ENCODE measurements at regions not wholly inside any gene's neighbourhood (a gene's known extent, or its start where the extent isn't known, plus 50 kb on each side); places are given as distances from the start of the nearest gene placed in this dataset.

DNA sequence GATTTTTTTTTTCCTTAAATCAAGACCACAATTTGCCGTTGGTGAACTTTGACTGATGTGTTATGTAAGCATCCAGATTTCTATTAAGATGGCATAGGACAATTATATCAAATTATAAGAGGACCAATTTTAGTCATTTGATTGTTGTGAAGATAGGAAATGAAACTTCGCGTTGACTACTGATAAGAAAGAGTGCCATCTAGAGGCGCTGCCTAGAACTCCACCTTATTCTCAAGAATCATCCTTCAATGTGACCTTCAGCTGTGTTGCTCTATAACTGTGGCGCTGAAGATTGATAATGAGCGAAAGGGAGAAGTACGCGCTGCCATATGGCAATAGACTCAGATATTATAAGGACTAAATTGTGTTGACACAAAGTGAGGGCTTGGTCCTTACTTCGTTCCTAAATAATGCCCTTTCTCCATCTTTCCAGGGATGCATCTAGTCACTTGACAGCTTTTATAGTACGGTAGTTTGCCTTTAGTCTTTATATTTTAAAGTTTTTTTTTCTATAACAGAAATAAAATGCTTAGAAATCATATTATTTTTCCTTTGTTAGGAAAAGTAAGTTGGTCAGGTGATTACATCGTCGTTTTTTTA lies 350.8 kb upstream of the STXBP6 start:
- ATAC-seq (peak; percentile 58), DNase-seq (peak; percentile 69)
- CTCF ChIA-PET = interaction anchor here (0.8 to 1.7 kb wide), 7 partner anchors 10 to 49 kb away, joined by 3 to 7 read pairs (median 3); no protein-coding TSS in a partner anchor
- intact Hi-C loops (cut with micrococcal nuclease) = no loop called here
- POLR2A ChIA-PET = no interaction called here
- TF ChIP-seq, protein P1, sequence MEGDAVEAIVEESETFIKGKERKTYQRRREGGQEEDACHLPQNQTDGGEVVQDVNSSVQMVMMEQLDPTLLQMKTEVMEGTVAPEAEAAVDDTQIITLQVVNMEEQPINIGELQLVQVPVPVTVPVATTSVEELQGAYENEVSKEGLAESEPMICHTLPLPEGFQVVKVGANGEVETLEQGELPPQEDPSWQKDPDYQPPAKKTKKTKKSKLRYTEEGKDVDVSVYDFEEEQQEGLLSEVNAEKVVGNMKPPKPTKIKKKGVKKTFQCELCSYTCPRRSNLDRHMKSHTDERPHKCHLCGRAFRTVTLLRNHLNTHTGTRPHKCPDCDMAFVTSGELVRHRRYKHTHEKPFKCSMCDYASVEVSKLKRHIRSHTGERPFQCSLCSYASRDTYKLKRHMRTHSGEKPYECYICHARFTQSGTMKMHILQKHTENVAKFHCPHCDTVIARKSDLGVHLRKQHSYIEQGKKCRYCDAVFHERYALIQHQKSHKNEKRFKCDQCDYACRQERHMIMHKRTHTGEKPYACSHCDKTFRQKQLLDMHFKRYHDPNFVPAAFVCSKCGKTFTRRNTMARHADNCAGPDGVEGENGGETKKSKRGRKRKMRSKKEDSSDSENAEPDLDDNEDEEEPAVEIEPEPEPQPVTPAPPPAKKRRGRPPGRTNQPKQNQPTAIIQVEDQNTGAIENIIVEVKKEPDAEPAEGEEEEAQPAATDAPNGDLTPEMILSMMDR (IDR thresholded peaks at IDR 0.05) = peak; percentile 72
- H3K27me3 Mint-ChIP-seq = peaks cover 4% of the 10 kb centered on the region
- H3K9me3 Mint-ChIP-seq = no peaks in the 10 kb centered on the region
- H3K4me1 Mint-ChIP-seq (ENCODE audit: low read depth) = peaks cover 3% of the 10 kb centered on the region
- H3K36me3 Mint-ChIP-seq (ENCODE audit: low read depth) = no peaks in the 10 kb centered on the region
- H3K4me3 Mint-ChIP-seq = no peak overlapping the region
- no peak overlapping the region for H3K27ac Mint-ChIP-seq

DNA sequence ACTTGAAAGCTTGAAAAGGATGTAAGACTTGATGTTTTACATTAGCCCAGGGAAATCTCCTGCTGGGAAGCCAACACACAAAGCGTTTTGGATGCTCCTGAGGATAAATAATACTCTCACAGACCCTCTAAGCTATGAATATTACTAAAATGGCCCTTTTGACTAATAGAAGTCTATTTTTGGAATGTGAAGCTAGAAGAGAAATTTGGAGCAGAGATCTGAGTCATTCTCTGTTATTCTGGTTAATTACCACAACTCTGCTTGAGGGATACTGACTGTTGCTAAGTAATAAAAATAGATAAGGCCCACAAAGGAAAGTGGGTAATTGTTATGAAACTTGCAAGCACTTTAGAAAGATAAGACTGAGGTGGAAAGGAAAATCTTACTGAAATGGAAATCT lies 346.2 kb upstream of the STXBP6 start:
- H3K36me3 Mint-ChIP-seq (ENCODE audit: low read depth) = no peaks in the 10 kb centered on the region
- POLR2A ChIA-PET = no interaction called here

DNA sequence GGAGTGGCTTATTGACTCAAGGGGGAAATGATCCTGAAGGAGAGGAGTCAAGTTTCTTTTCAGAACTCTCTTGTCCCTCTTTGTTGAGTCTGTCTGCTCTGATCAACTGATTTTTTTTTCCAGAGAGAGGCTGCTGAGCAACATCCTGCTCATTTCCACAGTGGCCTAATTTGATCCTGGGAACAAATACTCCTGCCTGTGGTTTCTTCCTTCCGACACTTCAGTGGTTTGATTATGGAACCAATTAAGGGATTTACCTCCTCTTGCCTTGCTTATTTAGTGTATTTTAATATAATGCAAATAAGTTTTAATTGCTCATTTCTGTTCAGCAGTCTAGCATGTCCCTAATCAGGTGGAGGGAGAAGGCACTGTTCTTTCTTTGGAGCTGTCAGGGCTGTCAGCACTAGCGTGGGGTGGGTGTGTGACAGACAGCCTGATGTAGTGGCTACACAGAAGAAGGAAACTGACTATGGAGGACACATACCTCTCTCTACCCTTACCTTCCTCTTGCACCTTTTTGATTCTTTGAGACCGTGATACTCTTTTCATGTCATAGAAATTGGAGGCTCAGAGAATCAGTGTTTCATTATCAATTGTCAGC lies 344.9 kb upstream of the STXBP6 start:
- POLR2A ChIA-PET = no interaction called here
- no peak for ATAC-seq
- intact Hi-C loops (cut with micrococcal nuclease) = no loop called here
- DNase-seq = no peak
- Mint-ChIP-seq H3K4me3 (no peak overlapping the region), H3K36me3 (ENCODE audit: low read depth) (no peaks in the 10 kb centered on the region), H3K27ac (no peak overlapping the region), H3K4me1 (ENCODE audit: low read depth) (peaks cover 3% of the 10 kb centered on the region), H3K27me3 (peaks cover 2% of the 10 kb centered on the region), H3K9me3 (no peaks in the 10 kb centered on the region)
- CTCF ChIA-PET = no interaction called here
- TF ChIP-seq, protein P1 (IDR thresholded peaks at IDR 0.05) = no peak

More for the DNA sequence above, 346.2 kb upstream of the STXBP6 start:
- TF ChIP-seq, protein P1 (IDR thresholded peaks at IDR 0.05) = no peak
- no peak overlapping the region for H3K27ac Mint-ChIP-seq
- CTCF ChIA-PET = interaction anchor here (0.9 kb wide), 1 partner anchor 15 kb away, joined by 3 read pairs; no protein-coding TSS in a partner anchor
- peaks cover 3% of the 10 kb centered on the region for H3K4me1 Mint-ChIP-seq (ENCODE audit: low read depth)
- no peak for DNase-seq
- peaks cover 2% of the 10 kb centered on the region for H3K27me3 Mint-ChIP-seq
- intact Hi-C loops (cut with micrococcal nuclease) = no loop called here
- H3K9me3 Mint-ChIP-seq = no peaks in the 10 kb centered on the region
- H3K4me3 Mint-ChIP-seq = no peak overlapping the region
- ATAC-seq = no peak

DNA sequence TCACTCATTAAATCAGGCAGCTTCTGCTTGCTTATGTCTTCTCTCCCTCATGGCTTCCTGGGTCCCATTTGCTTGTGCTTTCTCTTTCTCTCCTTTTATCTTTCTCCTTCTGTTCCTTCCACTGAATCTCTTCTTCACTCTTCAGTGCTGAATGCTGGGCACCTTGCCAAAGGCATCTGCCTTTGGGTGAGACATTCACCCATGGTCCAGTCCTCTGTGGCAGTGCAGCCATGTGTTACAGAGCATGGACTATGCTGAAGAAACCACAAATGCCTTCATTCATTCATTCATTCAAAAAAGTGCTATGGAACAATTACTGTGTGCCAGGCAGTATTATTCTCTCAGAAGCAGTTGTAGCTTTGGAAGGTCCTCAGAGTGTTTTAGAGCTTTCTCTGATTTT lies 344.4 kb upstream of the STXBP6 start:
- ChIA-PET CTCF (no interaction called here), POLR2A (no interaction called here)
- H3K27me3 Mint-ChIP-seq = no peaks in the 10 kb centered on the region
- TF ChIP-seq, protein P1 (IDR thresholded peaks at IDR 0.05) = no peak
- no peak for ATAC-seq
- DNase-seq = no peak
- H3K27ac Mint-ChIP-seq = no peak overlapping the region
- H3K4me1 Mint-ChIP-seq (ENCODE audit: low read depth) = peaks cover 3% of the 10 kb centered on the region
- H3K36me3 Mint-ChIP-seq (ENCODE audit: low read depth) = no peaks in the 10 kb centered on the region
- intact Hi-C loops (cut with micrococcal nuclease) = no loop called here
- H3K9me3 Mint-ChIP-seq = no peaks in the 10 kb centered on the region
- H3K4me3 Mint-ChIP-seq = no peak overlapping the region

DNA sequence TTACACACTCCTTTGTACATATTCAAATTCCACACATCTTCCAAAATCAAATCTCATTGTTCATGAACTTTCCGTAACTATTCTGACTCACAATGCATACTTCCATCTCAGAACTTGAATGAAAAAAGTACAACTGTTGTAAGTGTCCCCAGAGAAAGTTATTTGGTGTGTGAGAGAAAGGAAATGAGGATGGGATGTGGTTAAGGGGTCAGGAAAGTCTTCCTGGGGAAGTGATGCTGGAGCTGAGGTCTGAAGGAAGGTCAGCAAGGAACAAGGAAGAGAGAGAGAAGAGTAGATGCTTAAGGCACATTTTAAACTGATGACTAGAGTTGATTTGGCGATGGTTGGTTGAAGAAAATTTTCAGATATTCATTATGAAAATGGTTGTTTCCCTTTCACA lies 340.0 kb upstream of the STXBP6 start:
- H3K9me3 Mint-ChIP-seq = no peaks in the 10 kb centered on the region
- no peaks in the 10 kb centered on the region for H3K27me3 Mint-ChIP-seq
- TF ChIP-seq, protein P1 (IDR thresholded peaks at IDR 0.05) = no peak
- H3K36me3 Mint-ChIP-seq (ENCODE audit: low read depth) = no peaks in the 10 kb centered on the region
- ATAC-seq = no peak
- no peaks in the 10 kb centered on the region for H3K4me1 Mint-ChIP-seq (ENCODE audit: low read depth)
- H3K4me3 Mint-ChIP-seq = no peak overlapping the region
- ChIA-PET POLR2A (no interaction called here), CTCF (interaction anchor here (0.8 kb wide), 1 partner anchor 11 kb away, joined by 3 read pairs; no protein-coding TSS in a partner anchor)
- no peak for DNase-seq
- intact Hi-C loops (cut with micrococcal nuclease) = no loop called here
- H3K27ac Mint-ChIP-seq = no peak overlapping the region
